ENCODE measurements at regions not wholly inside any gene's neighbourhood (a gene's known extent, or its start where the extent isn't known, plus 50 kb on each side); places are given as distances from the start of the nearest gene placed in this dataset.

DNA sequence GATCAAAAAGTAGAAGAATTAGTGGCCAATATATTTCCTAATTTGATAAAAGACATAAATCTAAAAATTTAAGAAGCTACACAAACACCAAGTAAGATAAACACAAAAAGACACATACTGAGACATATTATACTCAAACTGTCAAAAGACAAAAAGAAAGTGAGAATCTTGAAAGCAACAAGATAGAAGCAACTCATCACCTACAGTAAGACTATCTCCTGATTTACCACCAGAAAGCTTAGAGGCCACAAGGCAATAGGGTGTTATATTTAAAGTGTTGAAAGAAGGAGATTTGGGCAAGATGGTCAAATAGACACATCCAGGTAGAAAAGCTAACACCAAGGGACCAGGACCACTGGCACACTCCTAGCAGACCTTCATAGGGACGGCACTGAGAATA is 79.4 kb downstream of the ITM2A start:
- TF ChIP-seq CTCF (IDR thresholded peaks at IDR 0.05) (no peak), EHMT2 (IDR thresholded peaks at IDR 0.05; ENCODE audit: low read depth) (no peak), ESRRA (IDR thresholded peaks at IDR 0.05; ENCODE audit: borderline replicate concordance, low read length) (no peak), CEBPB (IDR thresholded peaks at IDR 0.05) (no peak), MAX (IDR thresholded peaks at IDR 0.05) (no peak), RAD21 (conservative IDR thresholded peaks at IDR 0.05 in 1 of 2, IDR thresholded peaks at IDR 0.05 in 1 of 2) (no peak), POLR2A (IDR thresholded peaks at IDR 0.05; ENCODE audit: low read length) (no peak), RFX5 (IDR thresholded peaks at IDR 0.05) (no peak), RCOR1 (IDR thresholded peaks at IDR 0.05; ENCODE audit: low read depth, low read length) (no peak), RNF2 (IDR thresholded peaks at IDR 0.05; ENCODE audit: borderline replicate concordance, low read depth) (no peak), MAFK (IDR thresholded peaks at IDR 0.05; ENCODE audit: partially characterized antibody) (no peak)
- TF ChIP-seq, protein P1, sequence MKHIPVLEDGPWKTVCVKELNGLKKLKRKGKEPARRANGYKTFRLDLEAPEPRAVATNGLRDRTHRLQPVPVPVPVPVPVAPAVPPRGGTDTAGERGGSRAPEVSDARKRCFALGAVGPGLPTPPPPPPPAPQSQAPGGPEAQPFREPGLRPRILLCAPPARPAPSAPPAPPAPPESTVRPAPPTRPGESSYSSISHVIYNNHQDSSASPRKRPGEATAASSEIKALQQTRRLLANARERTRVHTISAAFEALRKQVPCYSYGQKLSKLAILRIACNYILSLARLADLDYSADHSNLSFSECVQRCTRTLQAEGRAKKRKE (CRISPR knock-in tag; IDR thresholded peaks at IDR 0.05; ENCODE audit: low read depth) = no peak

Data from A549 (cell line).